Islet of Langerhans (tissue), 1 donor: ENCODE measurements at regions not wholly inside any gene's neighbourhood (a gene's known extent, or its start where the extent isn't known, plus 50 kb on each side); places are given as distances from the start of the nearest gene placed in this dataset.

Experiments used
- FAIRE-seq: peaks from one replicate; lab custom pipeline; 2011; peaks lifted over from hg19 to GRCh38; lab: Jason Lieb, UNC

GRCh38 chr11:19365743-19366410 is 125.1 kb upstream of the E2F8 start:
- FAIRE-seq = no peak

- no peak for FAIRE-seq
These were observed 118.7 kb upstream of the E2F8 start for GRCh38 chr11:19359221-19360000.

GRCh38 chr11:19357943-19358342 is 117.2 kb upstream of the E2F8 start:
- FAIRE-seq = no peak

GRCh38 chr11:19355601-19356000 is 114.9 kb upstream of the E2F8 start:
- FAIRE-seq = no peak

GRCh38 chr11:19353287-19353850 is 112.6 kb upstream of the E2F8 start:
- FAIRE-seq = no peak

GRCh38 chr11:19352771-19353160 is 112.0 kb upstream of the E2F8 start:
- FAIRE-seq = no peak

- no peak for FAIRE-seq
These were observed 111.5 kb upstream of the E2F8 start for GRCh38 chr11:19352072-19352770.

GRCh38 chr11:19351426-19351825 is 110.7 kb upstream of the E2F8 start:
- no peak for FAIRE-seq

GRCh38 chr11:19350160-19350559 is 109.4 kb upstream of the E2F8 start:
- no peak for FAIRE-seq

GRCh38 chr11:19349340-19350025 is 108.7 kb upstream of the E2F8 start:
- FAIRE-seq = no peak

GRCh38 chr11:19347911-19348310 is 107.2 kb upstream of the E2F8 start:
- no peak for FAIRE-seq

- no peak for FAIRE-seq
These were observed 105.3 kb upstream of the E2F8 start for GRCh38 chr11:19345848-19346681.

GRCh38 chr11:19345519-19345847 is 104.7 kb upstream of the E2F8 start:
- FAIRE-seq = no peak

GRCh38 chr11:19344661-19345518 is 104.1 kb upstream of the E2F8 start:
- no peak for FAIRE-seq

- FAIRE-seq = no peak
These were observed 101.3 kb upstream of the E2F8 start for GRCh38 chr11:19342036-19342435.

GRCh38 chr11:19338375-19338774 is 97.6 kb upstream of the E2F8 start:
- FAIRE-seq = no peak

- FAIRE-seq = no peak
These were observed 97.0 kb upstream of the E2F8 start for GRCh38 chr11:19337779-19338178.

- FAIRE-seq = no peak
These were observed 95.6 kb upstream of the E2F8 start for GRCh38 chr11:19336331-19336730.

- no peak for FAIRE-seq
These were observed 91.7 kb upstream of the E2F8 start for GRCh38 chr11:19332476-19332875.

- no peak for FAIRE-seq
These were observed 89.7 kb upstream of the E2F8 start for GRCh38 chr11:19330416-19330815.

GRCh38 chr11:19329970-19330369 is 89.2 kb upstream of the E2F8 start:
- FAIRE-seq = no peak
